Psoas muscle (tissue), 7 donors: ENCODE measurements at regions not wholly inside any gene's neighbourhood (a gene's known extent, or its start where the extent isn't known, plus 50 kb on each side); places are given as distances from the start of the nearest gene placed in this dataset.

ENCODE experiments used
- ATAC-seq, 4 donors: fragments of 200-7000 bp; cut with Tn5 transposase; one replicate each; pipeline ENCODE4 v1.9.1; 2020; ENCODE audit warnings: moderate library complexity in 3 of 4, mild to moderate bottlenecking in 2 of 4
- DNase-seq, 2 donors: peaks; one replicate each; pipeline ENCODE4 v3.0.0-alpha.2; 2020
- H3K27ac ChIP-seq: fragments of 200-600 bp; one replicate; pipeline ENCODE4 v1.8.0; 2022
- H3K27me3 ChIP-seq, 3 donors: fragments of 200-600 bp in 1 of 3; one replicate each; pipeline versions ENCODE4 v1.6.1 to v1.8.0; 2013 to 2022; ENCODE audit warnings: low read length in 2 of 3, mild to moderate bottlenecking in 2 of 3, moderate library complexity in 1 of 3; ENCODE audit not compliant: insufficient read depth in 3 of 3
- H3K36me3 ChIP-seq, 2 donors: fragments of 200-600 bp in 1 of 2; one replicate each; pipeline versions ENCODE4 v1.6.1 to v1.8.0; 2013 to 2022; ENCODE audit warnings: low read depth in 1 of 2, mild to moderate bottlenecking in 1 of 2, moderate library complexity in 1 of 2; ENCODE audit not compliant: insufficient read depth in 1 of 2
- H3K4me1 ChIP-seq: fragments of 200-600 bp; one replicate; pipeline ENCODE4 v1.8.0; 2022
- H3K4me3 ChIP-seq: fragments of 200-600 bp; one replicate; pipeline ENCODE4 v1.8.0; 2022; ENCODE audit warnings: mild to moderate bottlenecking
- H3K9me3 ChIP-seq: fragments of 200-600 bp; one replicate; pipeline ENCODE4 v1.8.0; 2022
- WGBS, 3 donors: extraction: QIAGEN DNeasy Blood & Tissue Kit; methylation state at CpG; one replicate each; pipeline versions ENCODE4 v1.1.6 to v1.1.7; 2013; 5-methylcytosine and 5-hydroxymethylcytosine counted together
- intact Hi-C, 2 donors: fragments of 100-400 bp; cut with DNase I; formaldehyde crosslinking; loops; one replicate each; pipeline versions ENCODE4 v1.11.0 to v1.14.2; 2022
- TF ChIP-seq, protein P1 (sequence below): fragments of 200-600 bp; IDR thresholded peaks from one replicate; pipeline ENCODE4 v1.8.0; 2022; ENCODE audit warnings: antibody characterized with exemption
- donor health status: healthy with polysubstance abuse.
- donor health status: DM: no; HTN: no; CAD: no; lungs with moderate emphysema.
- donor health status: Bipolar disorder and iron deficiency.
- donor health status: healthy.
- donor health status: DM: yes; HTN: yes; CAD: no.
- donor health status: DM: no; HTN: no; CAD: no.
- donor health status: DM: yes; HTN: yes; CAD: no.

DNA sequence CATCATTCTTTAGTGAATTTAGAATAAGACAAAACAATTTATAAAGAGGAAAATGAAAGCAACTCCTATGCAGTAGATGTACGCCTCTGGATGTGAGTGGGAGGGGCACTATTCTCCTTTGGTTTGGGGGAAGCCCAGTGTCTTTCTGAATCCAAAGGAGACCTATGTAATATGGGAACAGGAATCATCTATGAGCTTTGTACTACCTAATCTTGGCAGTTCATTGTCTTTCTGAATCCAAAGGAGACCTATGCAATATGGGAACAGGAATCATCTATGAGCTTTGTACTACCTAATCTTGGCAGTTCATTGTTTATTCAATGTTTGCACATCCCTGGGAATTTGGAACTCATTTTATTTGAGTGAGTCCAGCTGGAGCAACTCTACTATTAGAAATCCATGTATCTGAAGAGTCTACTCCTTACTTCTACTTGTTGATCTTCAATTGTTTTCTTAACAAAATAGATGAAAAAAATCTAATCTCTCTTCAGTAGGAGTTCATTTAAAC lies 401.1 kb upstream of the LRATD1 start:
- DNase-seq (no peak), ATAC-seq (no peak)
- Histone ChIP-seq H3K27me3 (no peaks in the 10 kb centered on the region), H3K4me3 (no peak overlapping the region), H3K36me3 (no peaks in the 10 kb centered on the region), H3K4me1 (no peaks in the 10 kb centered on the region), H3K27ac (no peak overlapping the region), H3K9me3 (no peaks in the 10 kb centered on the region)
- intact Hi-C loops: no loop called here
- WGBS, 3 donors: 84 to 87% (median 84%) methylated on average over 1 of the region's 1 CpG
- TF ChIP-seq, protein P1, sequence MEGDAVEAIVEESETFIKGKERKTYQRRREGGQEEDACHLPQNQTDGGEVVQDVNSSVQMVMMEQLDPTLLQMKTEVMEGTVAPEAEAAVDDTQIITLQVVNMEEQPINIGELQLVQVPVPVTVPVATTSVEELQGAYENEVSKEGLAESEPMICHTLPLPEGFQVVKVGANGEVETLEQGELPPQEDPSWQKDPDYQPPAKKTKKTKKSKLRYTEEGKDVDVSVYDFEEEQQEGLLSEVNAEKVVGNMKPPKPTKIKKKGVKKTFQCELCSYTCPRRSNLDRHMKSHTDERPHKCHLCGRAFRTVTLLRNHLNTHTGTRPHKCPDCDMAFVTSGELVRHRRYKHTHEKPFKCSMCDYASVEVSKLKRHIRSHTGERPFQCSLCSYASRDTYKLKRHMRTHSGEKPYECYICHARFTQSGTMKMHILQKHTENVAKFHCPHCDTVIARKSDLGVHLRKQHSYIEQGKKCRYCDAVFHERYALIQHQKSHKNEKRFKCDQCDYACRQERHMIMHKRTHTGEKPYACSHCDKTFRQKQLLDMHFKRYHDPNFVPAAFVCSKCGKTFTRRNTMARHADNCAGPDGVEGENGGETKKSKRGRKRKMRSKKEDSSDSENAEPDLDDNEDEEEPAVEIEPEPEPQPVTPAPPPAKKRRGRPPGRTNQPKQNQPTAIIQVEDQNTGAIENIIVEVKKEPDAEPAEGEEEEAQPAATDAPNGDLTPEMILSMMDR: no peak

DNA sequence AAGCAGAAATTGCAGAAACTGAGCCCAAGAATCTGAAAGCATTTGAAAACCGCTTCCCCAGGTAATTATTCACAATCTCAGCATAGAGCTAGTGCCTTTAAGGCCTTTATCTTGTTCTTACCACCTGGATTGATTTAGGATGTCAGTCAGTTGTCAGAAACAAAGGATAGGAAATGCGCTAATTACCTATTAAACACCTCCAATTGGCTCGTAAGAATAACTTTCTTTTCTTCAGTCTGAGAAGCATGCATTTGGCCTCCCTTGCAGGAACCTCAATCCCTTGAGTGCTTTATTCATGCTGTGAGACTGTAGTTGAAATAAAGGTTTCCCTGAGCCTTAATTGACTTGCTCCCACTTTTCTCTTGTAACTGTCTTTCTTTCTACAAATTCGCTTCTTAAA lies 400.3 kb upstream of the LRATD1 start:
- ATAC-seq (no peak), DNase-seq (no peak)
- Histone ChIP-seq H3K36me3 (no peaks in the 10 kb centered on the region), H3K27ac (no peak overlapping the region), H3K4me3 (no peak overlapping the region), H3K4me1 (no peaks in the 10 kb centered on the region), H3K9me3 (no peaks in the 10 kb centered on the region), H3K27me3 (no peaks in the 10 kb centered on the region)
- TF ChIP-seq, protein P1: no peak
- intact Hi-C loops: no loop called here
- WGBS, 3 donors: 84 to 91% (median 89%) methylated on average over 4 of the region's 4 CpGs

DNA sequence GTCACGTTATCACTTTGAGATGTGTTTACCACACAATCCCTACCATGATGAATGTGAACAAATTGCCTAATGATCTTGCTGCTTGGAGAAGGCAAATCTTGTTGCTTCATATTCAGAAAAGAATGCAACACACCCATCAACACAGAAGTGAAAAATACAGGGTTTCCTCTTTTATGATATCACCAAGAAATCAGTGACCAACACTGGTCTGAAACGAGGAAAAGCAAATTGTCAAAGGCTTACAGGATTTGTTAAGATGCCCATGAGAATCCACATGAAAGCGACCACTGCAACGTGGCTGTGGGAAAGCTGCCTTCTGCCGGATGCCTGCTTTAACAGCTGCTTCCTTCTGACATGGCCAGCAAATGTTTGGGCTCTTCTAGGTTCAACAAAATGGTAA lies 397.6 kb upstream of the LRATD1 start:
- DNase-seq: no peak
- H3K36me3 ChIP-seq: no peaks in the 10 kb centered on the region
- no peaks in the 10 kb centered on the region for H3K9me3 ChIP-seq
- H3K4me1 ChIP-seq: no peaks in the 10 kb centered on the region
- no peak overlapping the region for H3K27ac ChIP-seq
- WGBS, 3 donors: 18 to 22% (median 18%) methylated on average over 5 of the region's 5 CpGs
- intact Hi-C loops: no loop called here
- TF ChIP-seq, protein P1: no peak
- no peak for ATAC-seq
- no peak overlapping the region for H3K4me3 ChIP-seq
- no peaks in the 10 kb centered on the region for H3K27me3 ChIP-seq

DNA sequence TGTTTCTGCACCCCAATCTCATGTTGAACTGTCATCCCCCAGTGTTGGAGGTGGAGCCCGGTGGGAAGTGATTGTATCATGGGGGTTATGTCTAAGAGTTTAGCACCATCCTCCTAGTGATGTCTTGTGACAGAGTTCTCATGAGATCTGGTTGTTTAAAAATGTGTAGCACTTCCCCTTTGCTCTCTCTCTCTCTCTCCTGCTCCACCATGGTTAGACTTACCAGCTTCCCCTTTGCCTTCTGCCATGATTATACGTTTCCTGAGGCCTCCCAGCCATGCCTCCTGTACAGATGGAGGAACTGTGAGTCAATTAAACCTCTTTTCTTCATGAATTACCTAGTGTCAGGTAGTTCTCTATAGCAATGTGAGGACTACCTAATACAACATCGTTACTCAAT lies 396.9 kb upstream of the LRATD1 start:
- H3K9me3 ChIP-seq: no peaks in the 10 kb centered on the region
- DNase-seq (no peak), ATAC-seq (no peak)
- no peaks in the 10 kb centered on the region for H3K36me3 ChIP-seq
- H3K27ac ChIP-seq: no peak overlapping the region
- no peaks in the 10 kb centered on the region for H3K4me1 ChIP-seq
- no peak overlapping the region for H3K4me3 ChIP-seq
- WGBS, 3 donors: 76 to 81% (median 80%) methylated on average over 3 of the region's 3 CpGs
- H3K27me3 ChIP-seq: no peaks in the 10 kb centered on the region
- intact Hi-C loops: no loop called here
- TF ChIP-seq, protein P1: no peak

DNA sequence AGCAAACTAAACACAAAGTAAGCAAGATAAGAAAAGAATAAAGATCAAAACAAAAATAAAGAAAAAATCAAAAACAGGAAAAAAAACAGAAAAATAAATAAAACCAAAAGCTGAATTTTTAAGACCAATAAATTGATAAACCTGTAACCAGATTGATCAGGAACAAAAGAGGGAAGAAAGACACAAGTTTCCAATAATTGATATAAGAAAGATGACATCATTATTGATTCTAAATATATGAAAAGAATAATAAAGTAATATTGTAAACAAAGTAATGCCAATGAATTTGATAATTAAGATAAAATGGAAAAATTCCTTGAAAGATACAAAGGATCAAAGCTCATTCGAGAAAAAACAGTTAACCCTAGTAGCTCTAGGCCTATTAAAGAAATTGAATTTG lies 394.6 kb upstream of the LRATD1 start:
- no peaks in the 10 kb centered on the region for H3K27me3 ChIP-seq
- TF ChIP-seq, protein P1: no peak
- 84 to 90% (median 89%) methylated on average over 1 of the region's 1 CpG for WGBS, 3 donors
- no peaks in the 10 kb centered on the region for H3K9me3 ChIP-seq
- intact Hi-C loops: no loop called here
- H3K36me3 ChIP-seq: no peaks in the 10 kb centered on the region
- H3K4me1 ChIP-seq: no peaks in the 10 kb centered on the region
- H3K4me3 ChIP-seq: no peak overlapping the region
- DNase-seq (no peak), ATAC-seq (no peak)
- H3K27ac ChIP-seq: no peak overlapping the region
